HepG2 (cell line): ENCODE measurements at regions not wholly inside any gene's neighbourhood (a gene's known extent, or its start where the extent isn't known, plus 50 kb on each side); places are given as distances from the start of the nearest gene placed in this dataset.

ENCODE experiments used
- ATAC-seq: fragments of 200-7000 bp; cut with Tn5 transposase; 3 replicates; pipeline ENCODE4 v1.9.1; 2020; ENCODE audit warnings: mild to moderate bottlenecking, moderate library complexity
- BruUV-seq: library from RNA; stranded (reverse); fragments of 400-500 nt; replicated peaks from 2 replicates; lab custom pipeline; 2021; lab: Mats Ljungman, UMichigan
- CTCF ChIA-PET: fragments of 300-600 bp; formaldehyde crosslinking; extraction: SDS; loops from one replicate; lab custom pipeline; 2021; ENCODE audit warnings: low total read pairs, inconsistent platforms, low intra/inter-chr PET ratio; lab: Yijun Ruan, JAX
- POLR2A ChIA-PET: fragments of 350-600 bp; sonication (Branson Sonifier 250); formaldehyde crosslinking; loops from one replicate; lab custom pipeline; 2020; ENCODE audit warnings: antibody characterized with exemption, inconsistent platforms; lab: Yijun Ruan, JAX
- DNase-seq: peaks from one replicate; pipeline ENCODE4 v3.0.0-alpha.2; 2015; ENCODE audit warnings: low spot score
- FAIRE-seq: peaks from 3 replicates; lab custom pipeline; 2011; peaks lifted over from hg19 to GRCh38; lab: Jason Lieb, UNC
- H2AFZ ChIP-seq: one replicate; pipeline ENCODE4 v1.6.1; 2011; ENCODE audit warnings: low read length, inconsistent platforms
- H3K27ac ChIP-seq: fragments of 300-600 bp; 3 replicates; pipeline ENCODE4 v1.8.0; 2011; ENCODE audit warnings: mixed run types, mild to moderate bottlenecking, mixed read lengths, low read length, inconsistent platforms; ENCODE audit not compliant: insufficient read depth; ENCODE audit errors: extremely low read length
- H3K27me3 ChIP-seq, 2 experiments: fragments of 200-600 bp in 1 of 2; 2 replicates in 1 of 2; 3 replicates in 1 of 2; pipeline versions ENCODE4 v1.6.0 to v1.8.0; 2011; ENCODE audit warnings: low read length in 2 of 2, mild to moderate bottlenecking in 2 of 2, moderate library complexity in 2 of 2, inconsistent platforms in 1 of 2; ENCODE audit not compliant: insufficient read depth in 2 of 2, control insufficient read depth in 1 of 2
- H3K36me3 ChIP-seq, 2 experiments: fragments of 200-600 bp in 1 of 2; replicated peaks in 1 of 2; 2 replicates in 1 of 2; 3 replicates in 1 of 2; pipeline versions ENCODE4 v1.5.1 to v1.8.0; 2011; ENCODE audit warnings: low read length in 2 of 2, inconsistent platforms in 1 of 2; ENCODE audit not compliant: insufficient read depth in 2 of 2, control insufficient read depth in 1 of 2
- H3K4me1 ChIP-seq: 2 replicates; pipeline ENCODE4 v1.5.1; 2012; ENCODE audit warnings: low read length, inconsistent platforms; ENCODE audit not compliant: insufficient read depth
- H3K4me2 ChIP-seq: 2 replicates; pipeline ENCODE4 v1.6.0; 2011; ENCODE audit warnings: low read depth, low read length, inconsistent platforms
- H3K4me3 ChIP-seq, 3 experiments: fragments of 200-600 bp in 1 of 3; sonication (generic), shearing (Covaris generic) in 1 of 3; replicated peaks in 1 of 3; 2 replicates each; pipeline ENCODE4 v1.5.1; 2011 to 2016; ENCODE audit warnings: low read length in 3 of 3, inconsistent platforms in 2 of 3, low read depth in 2 of 3, mild to moderate bottlenecking in 2 of 3, control low read depth in 1 of 3, mixed read lengths in 1 of 3; ENCODE audit not compliant: insufficient read depth in 1 of 3
- H3K79me2 ChIP-seq: one replicate; pipeline ENCODE4 v1.6.1; 2011; ENCODE audit warnings: low read length, inconsistent platforms; ENCODE audit not compliant: insufficient read depth
- H3K9ac ChIP-seq: 2 replicates; pipeline ENCODE4 v1.6.0; 2011; ENCODE audit warnings: mild to moderate bottlenecking, low read depth, low read length, inconsistent platforms; ENCODE audit not compliant: insufficient read depth
- H3K9me3 ChIP-seq: 2 replicates; pipeline ENCODE4 v1.5.1; 2012; ENCODE audit warnings: mild to moderate bottlenecking, low read length
- H4K20me1 ChIP-seq: 2 replicates; pipeline ENCODE4 v1.6.0; 2011; ENCODE audit warnings: inconsistent platforms, mild to moderate bottlenecking, low read length, moderate library complexity; ENCODE audit not compliant: insufficient read depth
- CHD4 ChIP-seq: fragments of 200-600 bp; sonication (generic); IDR thresholded peaks from 2 replicates; pipeline ENCODE4 v1.7.0; 2017; ENCODE audit warnings: mild to moderate bottlenecking, low read length, borderline replicate concordance
- FOXM1 ChIP-seq: sonication (generic); formaldehyde crosslinking; IDR thresholded peaks from 2 replicates; pipeline ENCODE4 v1.5.0; 2020; ENCODE audit warnings: missing genetic modification reagents
- NFE2L2 ChIP-seq: fragments of 150-350 bp; IDR thresholded peaks from 2 replicates; pipeline ENCODE4 v1.6.1; 2014; ENCODE audit warnings: low read length
- NFKBIZ ChIP-seq: IDR thresholded peaks from 2 replicates; pipeline ENCODE4 v1.6.1; 2018; ENCODE audit warnings: missing genetic modification reagents, missing compliant biosample characterization
- NFRKB ChIP-seq: fragments of 450-650 bp; IDR thresholded peaks from 2 replicates; pipeline ENCODE4 v1.6.1; 2017
- POGK ChIP-seq: sonication (generic); formaldehyde crosslinking; conservative IDR thresholded peaks from 2 replicates; pipeline ENCODE4 v1.8.0; 2022; ENCODE audit warnings: mild to moderate bottlenecking, moderate library complexity, missing genetic modification reagents
- POLR2AphosphoS5 ChIP-seq: IDR thresholded peaks from 2 replicates; pipeline ENCODE4 v1.6.1; 2012; ENCODE audit warnings: low read depth, low read length
- SMARCE1 ChIP-seq: fragments of 450-650 bp; IDR thresholded peaks from 2 replicates; pipeline ENCODE4 v1.6.1; 2017; ENCODE audit warnings: borderline replicate concordance
- TCF7 ChIP-seq: sonication (generic); IDR thresholded peaks from 2 replicates; pipeline ENCODE4 v1.6.1; 2016; ENCODE audit warnings: antibody characterized with exemption, low read depth
- TEAD3 ChIP-seq: optimal IDR thresholded peaks from 2 replicates; pipeline ENCODE3; 2016; ENCODE audit warnings: borderline replicate concordance
- YY1 ChIP-seq: IDR thresholded peaks from 2 replicates; pipeline ENCODE4 v1.6.1; 2011; ENCODE audit warnings: low read length, low read depth, moderate library complexity, mild to moderate bottlenecking; ENCODE audit not compliant: insufficient read depth, insufficient replicate concordance
- ZMAT3 ChIP-seq: sonication (generic); formaldehyde crosslinking; conservative IDR thresholded peaks from 2 replicates; pipeline ENCODE4 v1.7.0; 2021; ENCODE audit warnings: missing genetic modification reagents
- ZNF550 ChIP-seq: sonication (generic); formaldehyde crosslinking; IDR thresholded peaks from 2 replicates; pipeline ENCODE4 v1.4.0; 2020; ENCODE audit warnings: mild to moderate bottlenecking, missing genetic modification reagents, borderline replicate concordance
- ZNF589 ChIP-seq: sonication (generic); formaldehyde crosslinking; conservative IDR thresholded peaks from 2 replicates; pipeline ENCODE4 v1.8.0; 2022; ENCODE audit warnings: mild to moderate bottlenecking, moderate library complexity, missing genetic modification reagents
- ZNF800 ChIP-seq: sonication (generic); formaldehyde crosslinking; IDR thresholded peaks from 2 replicates; pipeline ENCODE4 v1.4.0; 2020; ENCODE audit warnings: missing genetic modification reagents
- ZNF839 ChIP-seq: sonication (generic); formaldehyde crosslinking; IDR thresholded peaks from 2 replicates; pipeline ENCODE4 v1.4.0; 2020; ENCODE audit warnings: missing genetic modification reagents, mild to moderate bottlenecking, borderline replicate concordance
- ZSCAN22 ChIP-seq: sonication (generic); formaldehyde crosslinking; IDR thresholded peaks from 2 replicates; pipeline ENCODE4 v1.4.0; 2020; ENCODE audit warnings: mild to moderate bottlenecking, missing genetic modification reagents
- WGBS: methylation state at CpG from one replicate; pipeline ENCODE4 v1.1.6; 2017; ENCODE audit warnings: low lambda C conversion rate; 5-methylcytosine and 5-hydroxymethylcytosine counted together
- in situ Hi-C: cut with HindIII; loops from 2 replicates; pipeline ENCODE4 v1.10.0; 2017; ENCODE audit warnings: low pct_unique_long_range_greater_than_20kb; ENCODE audit not compliant: extremely low pct_ligation_motif_present
- intact Hi-C: fragments of 100-400 bp; cut with micrococcal nuclease; formaldehyde crosslinking; loops from one replicate; pipeline ENCODE4 v1.10.0; 2022; ENCODE audit not compliant: unreplicated experiment

- no peak for FAIRE-seq
- WGBS, result 0% methylated on average over 2 of the region's 2 CpGs
- in situ Hi-C loops, result no loop called here
These were observed 335.1 kb downstream of the METTL4 start for GRCh38 chr18:2236232-2236631.

GRCh38 chr18:2237706-2238105 lies 333.6 kb downstream of the METTL4 start:
- no TSS peak for BruUV-seq
- no peak for ATAC-seq
- H2AFZ ChIP-seq, result no peak overlapping the region
- DNase-seq, result no peak
- no peaks in the 10 kb centered on the region for H3K9me3 ChIP-seq
- intact Hi-C loops, result no loop called here
- ChIA-PET CTCF (no interaction called here), POLR2A (no interaction called here)
- 23% methylated on average over 6 of the region's 7 CpGs for WGBS
- no peaks in the 10 kb centered on the region for H3K79me2 ChIP-seq
- H3K27me3 ChIP-seq, result no peaks in the 10 kb centered on the region; a peak in 1 of 5 replicates
- no peak for FAIRE-seq
- no peak overlapping the region for H3K27ac ChIP-seq
- H3K36me3 ChIP-seq, result no peaks in the 10 kb centered on the region
- H4K20me1 ChIP-seq, result no peaks in the 10 kb centered on the region
- in situ Hi-C loops, result no loop called here
- no peaks in the 10 kb centered on the region for H3K4me1 ChIP-seq
- no peak overlapping the region for H3K4me2 ChIP-seq
- H3K9ac ChIP-seq, result no peak overlapping the region
- H3K4me3 ChIP-seq, result no peak overlapping the region
- TF ChIP-seq ZSCAN22 (CRISPR knock-in tag) (no peak), POGK (CRISPR knock-in tag) (no peak), NFE2L2 (no peak), TEAD3 (CRISPR knock-in tag) (no peak), ZNF550 (CRISPR knock-in tag) (no peak), POLR2AphosphoS5 (no peak), ZNF589 (CRISPR knock-in tag) (no peak), NFRKB (no peak), TCF7 (no peak), ZMAT3 (CRISPR knock-in tag) (no peak)

More at GRCh38 chr18:2236232-2236631, 335.1 kb downstream of the METTL4 start:
- Histone ChIP-seq H4K20me1 (no peaks in the 10 kb centered on the region), H2AFZ (no peak overlapping the region), H3K4me3 (no peak overlapping the region), H3K27me3 (no peaks in the 10 kb centered on the region; a peak in 1 of 5 replicates), H3K79me2 (no peaks in the 10 kb centered on the region), H3K9me3 (no peaks in the 10 kb centered on the region), H3K27ac (no peak overlapping the region), H3K4me1 (no peaks in the 10 kb centered on the region), H3K4me2 (no peak overlapping the region), H3K9ac (no peak overlapping the region), H3K36me3 (no peaks in the 10 kb centered on the region)
- intact Hi-C loops, result no loop called here
- BruUV-seq, result no TSS peak
- ATAC-seq (no peak), DNase-seq (no peak)
- TF ChIP-seq YY1 (no peak), ZNF839 (no peak), NFKBIZ (no peak), ZNF800 (CRISPR knock-in tag) (no peak), CHD4 (no peak), SMARCE1 (no peak), FOXM1 (no peak)
- ChIA-PET CTCF (no interaction called here), POLR2A (no interaction called here)
